A549 (cell line): ENCODE measurements at regions not wholly inside any gene's neighbourhood (a gene's known extent, or its start where the extent isn't known, plus 50 kb on each side); places are given as distances from the start of the nearest gene placed in this dataset.

ENCODE experiments used
- ATAC-seq, 2 experiments: fragments of 200-7000 bp in 1 of 2; fragments of >200 bp in 1 of 2; cut with Nextera tagmentation in 1 of 2; cut with Tn5 transposase in 1 of 2; 3 replicates each; pipeline versions ENCODE4 v1.8.0 to v1.9.1; 2018 to 2020; ENCODE audit warnings: mild to moderate bottlenecking in 1 of 2, moderate library complexity in 1 of 2
- CTCF ChIA-PET: fragments of 300-600 bp; sonication (Branson Sonifier 250); formaldehyde crosslinking; extraction: SDS; loops from one replicate; lab custom pipeline; 2021; ENCODE audit warnings: antibody characterized with exemption, inconsistent platforms; lab: Yijun Ruan, JAX
- POLR2A ChIA-PET: fragments of 350-600 bp; formaldehyde crosslinking; extraction: SDS; loops from one replicate; lab custom pipeline; 2021; ENCODE audit warnings: antibody characterized with exemption, inconsistent platforms; lab: Yijun Ruan, JAX
- DNase-seq, 2 experiments: peaks; one replicate each; pipeline versions ENCODE4 v3.0.0 to v3.0.0-alpha.2; 2011 to 2016; ENCODE audit warnings: low read depth in 1 of 2, low spot score in 1 of 2
- FAIRE-seq: peaks from 2 replicates; lab custom pipeline; 2011; peaks lifted over from hg19 to GRCh38; lab: Jason Lieb, UNC
- H3K27ac ChIP-seq, 2 experiments: fragments of >200 bp; sonication (Bioruptor Twin); formaldehyde crosslinking; 3 replicates each; pipeline ENCODE4 v1.5.1; 2016 to 2017
- H3K4me1 ChIP-seq: fragments of >200 bp; sonication (Bioruptor Twin); formaldehyde crosslinking; 3 replicates; pipeline ENCODE4 v1.6.1; 2016
- H3K4me2 ChIP-seq: fragments of >200 bp; sonication (Bioruptor Twin); formaldehyde crosslinking; 3 replicates; pipeline ENCODE4 v1.6.1; 2016
- H3K4me3 ChIP-seq: fragments of >200 bp; sonication (Bioruptor Twin); formaldehyde crosslinking; 3 replicates; pipeline ENCODE4 v1.5.1; 2016
- H3K9me3 ChIP-seq: fragments of >200 bp; sonication (Bioruptor Twin); formaldehyde crosslinking; 3 replicates; pipeline ENCODE4 v1.6.1; 2016
- BHLHE40 ChIP-seq: IDR thresholded peaks from 2 replicates; pipeline ENCODE4 v1.6.1; 2012; ENCODE audit warnings: low read depth, low read length, inconsistent platforms
- CBX2 ChIP-seq: fragments of 200-600 bp; sonication (generic); IDR thresholded peaks from 2 replicates; pipeline ENCODE4 v1.6.1; 2016; ENCODE audit warnings: low read depth, mild to moderate bottlenecking, borderline replicate concordance
- CEBPB ChIP-seq, 2 experiments: fragments of >200 bp in 1 of 2; sonication (Bioruptor Twin) in 1 of 2; formaldehyde crosslinking in 1 of 2; IDR thresholded peaks; 2 replicates each; pipeline ENCODE4 v1.6.1; 2012 to 2016
- CHD2 ChIP-seq: fragments of 150-350 bp; IDR thresholded peaks from 2 replicates; pipeline ENCODE4 v1.6.1; 2014; ENCODE audit warnings: low read length; ENCODE audit not compliant: partially characterized antibody
- CHD4 ChIP-seq: fragments of 200-600 bp; sonication (generic); IDR thresholded peaks from 2 replicates; pipeline ENCODE4 v1.6.1; 2016; ENCODE audit warnings: antibody characterized with exemption, mild to moderate bottlenecking, borderline replicate concordance
- EP300 ChIP-seq, 2 experiments: fragments of >200 bp; sonication (Bioruptor Twin); formaldehyde crosslinking; IDR thresholded peaks; 2 replicates in 1 of 2; 3 replicates in 1 of 2; pipeline ENCODE4 v1.6.1; 2016 to 2017
- FOSB ChIP-seq: fragments of 250-450 bp; sonication (Bioruptor Pico); IDR thresholded peaks from 2 replicates; pipeline ENCODE4 v1.5.0; 2020; ENCODE audit warnings: mild to moderate bottlenecking, moderate library complexity
- FOSL2 ChIP-seq, 2 experiments: fragments of 450-650 bp in 1 of 2; fragments of >200 bp in 1 of 2; sonication (Bioruptor Twin) in 1 of 2; formaldehyde crosslinking; IDR thresholded peaks; 2 replicates each; pipeline versions ENCODE4 v1.5.0 to v1.6.1; 2016 to 2020; ENCODE audit warnings: mild to moderate bottlenecking in 1 of 2, moderate library complexity in 1 of 2
- FOXS1 ChIP-seq: fragments of 250-450 bp; sonication (Bioruptor Pico); IDR thresholded peaks from 2 replicates; pipeline ENCODE4 v1.5.0; 2020; ENCODE audit warnings: mild to moderate bottlenecking, moderate library complexity
- GATA3 ChIP-seq: IDR thresholded peaks from 2 replicates; pipeline ENCODE4 v1.6.1; 2012; ENCODE audit warnings: borderline replicate concordance
- KDM1A ChIP-seq: fragments of 200-600 bp; sonication (generic); IDR thresholded peaks from 2 replicates; pipeline ENCODE4 v1.6.1; 2016; ENCODE audit warnings: low read depth, mild to moderate bottlenecking
- KDM5A ChIP-seq: fragments of 200-600 bp; sonication (generic); IDR thresholded peaks from 2 replicates; pipeline ENCODE4 v1.6.1; 2016; ENCODE audit warnings: antibody characterized with exemption, mild to moderate bottlenecking
- MAFK ChIP-seq: fragments of 450-650 bp; IDR thresholded peaks from 2 replicates; pipeline ENCODE4 v1.6.1; 2014; ENCODE audit not compliant: partially characterized antibody
- NR3C1 ChIP-seq: fragments of >200 bp; sonication (Bioruptor Twin); formaldehyde crosslinking; IDR thresholded peaks from 3 replicates; pipeline ENCODE4 v1.6.1; 2017
- PHF8 ChIP-seq: fragments of 200-600 bp; sonication (generic); IDR thresholded peaks from 2 replicates; pipeline ENCODE4 v1.6.1; 2016; ENCODE audit warnings: low read depth, mild to moderate bottlenecking, antibody characterized with exemption, moderate library complexity, borderline replicate concordance
- POLR2AphosphoS2 ChIP-seq: conservative IDR thresholded peaks from 2 replicates; pipeline ENCODE4 v1.6.1; 2012; ENCODE audit warnings: low read length, improper control_type of control experiment, inconsistent platforms
- RAD21 ChIP-seq, 2 experiments: fragments of >200 bp in 1 of 2; sonication (Bioruptor Twin) in 1 of 2; formaldehyde crosslinking in 1 of 2; IDR thresholded peaks in 1 of 2; conservative IDR thresholded peaks in 1 of 2; 2 replicates in 1 of 2; 3 replicates in 1 of 2; pipeline ENCODE4 v1.6.1; 2012 to 2018; ENCODE audit warnings: inconsistent platforms in 1 of 2
- RCOR1 ChIP-seq: fragments of 150-350 bp; IDR thresholded peaks from 2 replicates; pipeline ENCODE4 v1.6.1; 2014; ENCODE audit warnings: antibody characterized with exemption, low read length, low read depth
- RNF2 ChIP-seq: fragments of 200-600 bp; sonication (generic); IDR thresholded peaks from 2 replicates; pipeline ENCODE4 v1.6.1; 2016; ENCODE audit warnings: low read depth, mild to moderate bottlenecking, antibody characterized with exemption, moderate library complexity, borderline replicate concordance
- TFCP2L1 ChIP-seq: fragments of 250-450 bp; sonication (Bioruptor Pico); IDR thresholded peaks from 2 replicates; pipeline ENCODE4 v1.5.0; 2021; ENCODE audit warnings: mild to moderate bottlenecking
- ZC3H11A ChIP-seq: fragments of 450-650 bp; IDR thresholded peaks from 2 replicates; pipeline ENCODE4 v1.6.1; 2014; ENCODE audit warnings: antibody characterized with exemption, mild to moderate bottlenecking
- ZFP36 ChIP-seq: fragments of 450-650 bp; IDR thresholded peaks from 2 replicates; pipeline ENCODE4 v1.6.1; 2014; ENCODE audit warnings: borderline replicate concordance; ENCODE audit not compliant: partially characterized antibody
- WGBS: methylation state at CpG from one replicate; pipeline ENCODE4 v1.1.6; 2017; ENCODE audit errors: missing lambda C conversion rate; 5-methylcytosine and 5-hydroxymethylcytosine counted together
- TF ChIP-seq, protein P1 (sequence below): fragments of >200 bp; sonication (Bioruptor Twin); formaldehyde crosslinking; IDR thresholded peaks from 3 replicates; pipeline ENCODE4 v1.6.1; 2016
- TF ChIP-seq, protein P2 (sequence below): IDR thresholded peaks from 2 replicates; pipeline ENCODE4 v1.6.1; 2012
- TF ChIP-seq, protein P3 (sequence below): fragments of 250-450 bp; sonication (Bioruptor Pico); IDR thresholded peaks from 2 replicates; pipeline ENCODE4 v1.5.0; 2020; ENCODE audit warnings: low read depth, mild to moderate bottlenecking, moderate library complexity
- TF ChIP-seq, protein P4 (sequence below): IDR thresholded peaks from 2 replicates; pipeline ENCODE4 v1.6.1; 2012; ENCODE audit warnings: low read depth, borderline replicate concordance
- TF ChIP-seq, protein P5 (sequence below): fragments of 200-600 bp; sonication (generic); IDR thresholded peaks from 2 replicates; pipeline ENCODE4 v1.6.1; 2016; ENCODE audit warnings: antibody characterized with exemption, mild to moderate bottlenecking, moderate library complexity
- TF ChIP-seq, protein P6 (sequence below): fragments of 150-350 bp; IDR thresholded peaks from 2 replicates; pipeline ENCODE4 v1.6.1; 2014; ENCODE audit warnings: low read depth, mild to moderate bottlenecking, low read length
- TF ChIP-seq, protein P7 (sequence below): fragments of 250-450 bp; sonication (Bioruptor Pico); IDR thresholded peaks from 2 replicates; pipeline ENCODE4 v1.5.0; 2021; ENCODE audit warnings: mild to moderate bottlenecking, moderate library complexity, borderline replicate concordance

DNA sequence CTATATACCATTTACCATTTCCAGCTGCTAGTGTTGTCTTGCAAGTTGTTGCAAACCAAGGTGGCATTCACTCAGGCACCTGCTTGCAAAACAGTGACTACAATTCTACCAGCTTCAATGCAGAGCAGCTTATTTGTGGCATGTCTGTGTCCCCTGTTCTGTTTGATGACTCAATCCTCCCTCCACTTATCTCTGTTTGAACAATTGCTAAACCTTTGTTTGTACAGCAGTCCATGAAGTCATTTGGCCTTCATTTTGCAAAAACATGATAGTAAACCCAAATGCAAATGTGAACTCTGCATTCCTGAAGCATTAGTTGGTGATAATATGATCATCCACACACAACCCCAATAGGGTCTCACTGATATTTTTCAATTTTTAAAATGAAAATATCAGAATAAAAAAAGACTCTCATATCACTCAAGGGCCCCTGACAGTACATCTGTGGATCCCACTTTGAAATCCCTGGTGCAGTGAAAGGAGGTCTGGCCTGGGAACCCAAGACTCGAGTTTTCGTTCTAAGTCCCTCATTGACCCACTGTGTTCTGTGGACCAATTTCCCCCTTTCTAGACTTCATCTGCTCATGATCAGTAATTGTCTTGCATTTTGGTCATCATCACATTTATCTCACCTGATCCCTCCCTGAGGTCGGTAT lies 425.4 kb downstream of the RPS24 start:
- ATAC-seq (peak; percentile 89), DNase-seq (peak; percentile 92 to 94), FAIRE-seq (peak; percentile 96)
- whole genome bisulfite sequencing = 54% methylated on average over 3 of the region's 3 CpGs
- CTCF ChIA-PET = interaction anchor here (1.7 to 2.0 kb wide), 2 partner anchors 62 to 412 kb away, joined by 7 to 9 read pairs; no protein-coding TSS in a partner anchor
- no peaks in the 10 kb centered on the region for H3K9me3 ChIP-seq
- peak overlapping the region; percentile 86 for H3K4me2 ChIP-seq
- H3K4me3 ChIP-seq = peak overlapping the region; percentile 14; the same call in 1 of the 3 replicates
- H3K4me1 ChIP-seq = peaks cover 36% of the 10 kb centered on the region
- POLR2A ChIA-PET = interaction anchor here (0.6 to 2.0 kb wide), 4 partner anchors 61 to 609 kb away, joined by 3 to 8 read pairs (median 3); no protein-coding TSS in a partner anchor
- peak overlapping the region; percentile 85 to 87 for H3K27ac ChIP-seq
- TF ChIP-seq RNF2 = no peak
- TF ChIP-seq CBX2 = no peak
- TF ChIP-seq, protein P1, sequence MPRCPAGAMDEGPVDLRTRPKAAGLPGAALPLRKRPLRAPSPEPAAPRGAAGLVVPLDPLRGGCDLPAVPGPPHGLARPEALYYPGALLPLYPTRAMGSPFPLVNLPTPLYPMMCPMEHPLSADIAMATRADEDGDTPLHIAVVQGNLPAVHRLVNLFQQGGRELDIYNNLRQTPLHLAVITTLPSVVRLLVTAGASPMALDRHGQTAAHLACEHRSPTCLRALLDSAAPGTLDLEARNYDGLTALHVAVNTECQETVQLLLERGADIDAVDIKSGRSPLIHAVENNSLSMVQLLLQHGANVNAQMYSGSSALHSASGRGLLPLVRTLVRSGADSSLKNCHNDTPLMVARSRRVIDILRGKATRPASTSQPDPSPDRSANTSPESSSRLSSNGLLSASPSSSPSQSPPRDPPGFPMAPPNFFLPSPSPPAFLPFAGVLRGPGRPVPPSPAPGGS = peak; percentile 99
- peak; percentile 97; a peak in 4 of 5 replicates for TF ChIP-seq EP300 (IDR thresholded peaks at IDR 0.05)
- TF ChIP-seq, protein P2, sequence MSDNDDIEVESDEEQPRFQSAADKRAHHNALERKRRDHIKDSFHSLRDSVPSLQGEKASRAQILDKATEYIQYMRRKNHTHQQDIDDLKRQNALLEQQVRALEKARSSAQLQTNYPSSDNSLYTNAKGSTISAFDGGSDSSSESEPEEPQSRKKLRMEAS = peak; percentile 88
- TF ChIP-seq CHD4 = no peak
- TF ChIP-seq, protein P3, sequence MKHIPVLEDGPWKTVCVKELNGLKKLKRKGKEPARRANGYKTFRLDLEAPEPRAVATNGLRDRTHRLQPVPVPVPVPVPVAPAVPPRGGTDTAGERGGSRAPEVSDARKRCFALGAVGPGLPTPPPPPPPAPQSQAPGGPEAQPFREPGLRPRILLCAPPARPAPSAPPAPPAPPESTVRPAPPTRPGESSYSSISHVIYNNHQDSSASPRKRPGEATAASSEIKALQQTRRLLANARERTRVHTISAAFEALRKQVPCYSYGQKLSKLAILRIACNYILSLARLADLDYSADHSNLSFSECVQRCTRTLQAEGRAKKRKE (CRISPR knock-in tag) = 0 out of 2 replicates have a peak, but pooled peaks have one; percentile 25
- no peak for TF ChIP-seq NR3C1
- TF ChIP-seq RAD21 (conservative IDR thresholded peaks at IDR 0.05 in 1 of 2, IDR thresholded peaks at IDR 0.05 in 1 of 2) = peak; percentile 9 to 66; a peak in 4 of 5 replicates
- no peak for TF ChIP-seq MAFK
- TF ChIP-seq FOSL2 (IDR thresholded peaks at IDR 0.05) = peak; percentile 99
- TF ChIP-seq FOSL2 (CRISPR knock-in tag; IDR thresholded peaks at IDR 0.05) = peak; percentile 98
- TF ChIP-seq KDM5A = no peak
- TF ChIP-seq, protein P4, sequence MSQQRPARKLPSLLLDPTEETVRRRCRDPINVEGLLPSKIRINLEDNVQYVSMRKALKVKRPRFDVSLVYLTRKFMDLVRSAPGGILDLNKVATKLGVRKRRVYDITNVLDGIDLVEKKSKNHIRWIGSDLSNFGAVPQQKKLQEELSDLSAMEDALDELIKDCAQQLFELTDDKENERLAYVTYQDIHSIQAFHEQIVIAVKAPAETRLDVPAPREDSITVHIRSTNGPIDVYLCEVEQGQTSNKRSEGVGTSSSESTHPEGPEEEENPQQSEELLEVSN = no peak
- TF ChIP-seq POLR2AphosphoS2 = no peak
- no peak for TF ChIP-seq RCOR1
- TF ChIP-seq, protein P5, sequence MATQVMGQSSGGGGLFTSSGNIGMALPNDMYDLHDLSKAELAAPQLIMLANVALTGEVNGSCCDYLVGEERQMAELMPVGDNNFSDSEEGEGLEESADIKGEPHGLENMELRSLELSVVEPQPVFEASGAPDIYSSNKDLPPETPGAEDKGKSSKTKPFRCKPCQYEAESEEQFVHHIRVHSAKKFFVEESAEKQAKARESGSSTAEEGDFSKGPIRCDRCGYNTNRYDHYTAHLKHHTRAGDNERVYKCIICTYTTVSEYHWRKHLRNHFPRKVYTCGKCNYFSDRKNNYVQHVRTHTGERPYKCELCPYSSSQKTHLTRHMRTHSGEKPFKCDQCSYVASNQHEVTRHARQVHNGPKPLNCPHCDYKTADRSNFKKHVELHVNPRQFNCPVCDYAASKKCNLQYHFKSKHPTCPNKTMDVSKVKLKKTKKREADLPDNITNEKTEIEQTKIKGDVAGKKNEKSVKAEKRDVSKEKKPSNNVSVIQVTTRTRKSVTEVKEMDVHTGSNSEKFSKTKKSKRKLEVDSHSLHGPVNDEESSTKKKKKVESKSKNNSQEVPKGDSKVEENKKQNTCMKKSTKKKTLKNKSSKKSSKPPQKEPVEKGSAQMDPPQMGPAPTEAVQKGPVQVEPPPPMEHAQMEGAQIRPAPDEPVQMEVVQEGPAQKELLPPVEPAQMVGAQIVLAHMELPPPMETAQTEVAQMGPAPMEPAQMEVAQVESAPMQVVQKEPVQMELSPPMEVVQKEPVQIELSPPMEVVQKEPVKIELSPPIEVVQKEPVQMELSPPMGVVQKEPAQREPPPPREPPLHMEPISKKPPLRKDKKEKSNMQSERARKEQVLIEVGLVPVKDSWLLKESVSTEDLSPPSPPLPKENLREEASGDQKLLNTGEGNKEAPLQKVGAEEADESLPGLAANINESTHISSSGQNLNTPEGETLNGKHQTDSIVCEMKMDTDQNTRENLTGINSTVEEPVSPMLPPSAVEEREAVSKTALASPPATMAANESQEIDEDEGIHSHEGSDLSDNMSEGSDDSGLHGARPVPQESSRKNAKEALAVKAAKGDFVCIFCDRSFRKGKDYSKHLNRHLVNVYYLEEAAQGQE = no peak
- TF ChIP-seq, protein P6, sequence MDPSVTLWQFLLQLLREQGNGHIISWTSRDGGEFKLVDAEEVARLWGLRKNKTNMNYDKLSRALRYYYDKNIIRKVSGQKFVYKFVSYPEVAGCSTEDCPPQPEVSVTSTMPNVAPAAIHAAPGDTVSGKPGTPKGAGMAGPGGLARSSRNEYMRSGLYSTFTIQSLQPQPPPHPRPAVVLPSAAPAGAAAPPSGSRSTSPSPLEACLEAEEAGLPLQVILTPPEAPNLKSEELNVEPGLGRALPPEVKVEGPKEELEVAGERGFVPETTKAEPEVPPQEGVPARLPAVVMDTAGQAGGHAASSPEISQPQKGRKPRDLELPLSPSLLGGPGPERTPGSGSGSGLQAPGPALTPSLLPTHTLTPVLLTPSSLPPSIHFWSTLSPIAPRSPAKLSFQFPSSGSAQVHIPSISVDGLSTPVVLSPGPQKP = no peak
- TF ChIP-seq BHLHE40 = no peak
- TF ChIP-seq CEBPB (IDR thresholded peaks at IDR 0.05) = peak; percentile 98 to 99
- peak; percentile 54 for TF ChIP-seq ZFP36
- TF ChIP-seq, protein P7, sequence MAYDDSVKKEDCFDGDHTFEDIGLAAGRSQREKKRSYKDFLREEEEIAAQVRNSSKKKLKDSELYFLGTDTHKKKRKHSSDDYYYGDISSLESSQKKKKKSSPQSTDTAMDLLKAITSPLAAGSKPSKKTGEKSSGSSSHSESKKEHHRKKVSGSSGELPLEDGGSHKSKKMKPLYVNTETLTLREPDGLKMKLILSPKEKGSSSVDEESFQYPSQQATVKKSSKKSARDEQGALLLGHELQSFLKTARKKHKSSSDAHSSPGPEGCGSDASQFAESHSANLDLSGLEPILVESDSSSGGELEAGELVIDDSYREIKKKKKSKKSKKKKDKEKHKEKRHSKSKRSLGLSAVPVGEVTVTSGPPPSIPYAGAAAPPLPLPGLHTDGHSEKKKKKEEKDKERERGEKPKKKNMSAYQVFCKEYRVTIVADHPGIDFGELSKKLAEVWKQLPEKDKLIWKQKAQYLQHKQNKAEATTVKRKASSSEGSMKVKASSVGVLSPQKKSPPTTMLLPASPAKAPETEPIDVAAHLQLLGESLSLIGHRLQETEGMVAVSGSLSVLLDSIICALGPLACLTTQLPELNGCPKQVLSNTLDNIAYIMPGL (CRISPR knock-in tag) = no peak
- TF ChIP-seq PHF8 = no peak
- no peak for TF ChIP-seq TFCP2L1 (CRISPR knock-in tag)
- no peak for TF ChIP-seq CHD2
- TF ChIP-seq FOSB (CRISPR knock-in tag) = no peak
- peak; percentile 99 for TF ChIP-seq GATA3
- TF ChIP-seq ZC3H11A = no peak
- no peak for TF ChIP-seq KDM1A
- TF ChIP-seq FOXS1 = peak; percentile 61; the same call in 1 of the 2 replicates
